GM19452 (cell line): ENCODE measurements at regions not wholly inside any gene's neighbourhood (a gene's known extent, or its start where the extent isn't known, plus 50 kb on each side); places are given as distances from the start of the nearest gene placed in this dataset.
"Not testable (repeated sequence)": the region's sequence is repeated elsewhere in the genome, so short reads cannot be mapped to it uniquely, and the experiment has no call there.

Source experiments
- ATAC-seq: cut with Tn5 transposase; IDR thresholded peaks from one replicate; pipeline ENCODE4 v1.9.1; 2021; ENCODE audit not compliant: unreplicated experiment

DNA sequence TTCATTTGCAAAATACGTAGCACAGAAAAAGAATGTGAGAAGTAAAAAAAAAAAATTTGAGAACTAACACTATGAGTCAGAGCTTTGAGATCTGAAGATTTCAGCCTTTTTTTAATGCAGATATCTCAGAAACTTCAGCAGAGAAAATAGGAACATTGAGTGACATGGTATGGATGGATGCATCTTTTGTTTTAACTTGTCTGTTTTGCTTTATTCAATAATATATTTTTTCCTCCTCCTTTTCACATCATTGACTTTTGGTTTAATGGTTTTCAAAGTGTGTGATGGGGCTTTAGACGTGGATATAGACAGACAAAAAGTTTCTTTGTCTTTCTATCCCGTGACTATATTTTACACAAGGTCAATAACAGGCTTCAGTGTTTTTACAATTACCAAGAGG, 426.7 kb upstream of the FRG2C start:
- no peak for ATAC-seq

DNA sequence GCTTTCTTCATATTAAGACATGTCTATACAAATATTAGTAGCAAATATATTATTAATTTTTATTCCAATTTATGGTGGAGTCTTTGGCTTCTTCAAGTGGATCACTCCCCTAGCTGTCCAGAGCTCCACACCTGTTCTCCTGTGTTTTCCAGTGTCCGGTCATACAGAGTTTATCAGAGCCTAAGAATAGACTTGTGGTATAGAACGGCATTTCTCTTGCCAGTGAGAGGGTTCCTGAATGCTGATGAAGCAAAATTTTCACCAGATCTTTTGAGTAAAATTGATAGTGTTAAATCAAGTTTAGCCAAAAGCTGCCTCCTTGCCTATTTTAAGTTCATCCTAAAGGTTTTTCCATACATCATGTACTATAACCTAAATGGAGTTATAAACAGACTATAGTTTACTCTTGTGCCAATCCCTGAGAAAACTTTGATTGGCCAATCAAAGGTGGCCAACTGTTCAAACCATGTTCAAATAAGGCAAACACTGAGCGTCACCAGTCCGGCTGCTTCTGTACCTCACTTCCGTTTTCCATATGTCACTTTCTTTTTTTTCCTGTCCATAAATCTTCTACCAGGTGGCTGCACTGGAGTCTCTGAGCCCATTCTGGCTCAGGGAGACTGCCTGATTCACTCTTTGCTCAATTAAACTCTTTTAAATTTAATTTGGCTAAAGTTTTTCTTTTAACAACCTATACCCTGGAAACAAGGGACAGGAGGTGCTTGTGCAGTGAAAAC, 422.7 kb upstream of the FRG2C start:
- ATAC-seq, result not testable (repeated sequence)

- no peak for ATAC-seq
These were observed 422.0 kb upstream of the FRG2C start for GRCh38 chr3:75242012-75242735.

DNA sequence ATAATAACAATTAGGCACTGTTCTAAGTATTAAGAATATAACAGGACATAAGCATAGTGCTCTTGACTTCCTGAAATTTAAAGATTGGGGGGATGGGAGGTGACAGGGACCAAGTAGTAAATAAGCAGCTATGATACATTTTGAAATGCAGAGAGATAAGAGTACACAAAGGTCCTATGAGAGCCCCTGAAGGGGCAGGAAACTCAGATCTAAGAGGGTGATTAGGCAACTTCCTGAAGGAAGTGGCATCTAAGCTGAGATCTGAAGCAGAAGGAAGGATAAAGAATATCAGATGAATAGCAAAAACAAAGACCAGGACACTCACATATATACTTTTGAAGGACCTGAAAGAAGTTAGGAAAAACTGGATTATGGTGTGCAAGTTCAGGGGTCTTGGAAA, 415.2 kb upstream of the FRG2C start:
- no peak for ATAC-seq

DNA sequence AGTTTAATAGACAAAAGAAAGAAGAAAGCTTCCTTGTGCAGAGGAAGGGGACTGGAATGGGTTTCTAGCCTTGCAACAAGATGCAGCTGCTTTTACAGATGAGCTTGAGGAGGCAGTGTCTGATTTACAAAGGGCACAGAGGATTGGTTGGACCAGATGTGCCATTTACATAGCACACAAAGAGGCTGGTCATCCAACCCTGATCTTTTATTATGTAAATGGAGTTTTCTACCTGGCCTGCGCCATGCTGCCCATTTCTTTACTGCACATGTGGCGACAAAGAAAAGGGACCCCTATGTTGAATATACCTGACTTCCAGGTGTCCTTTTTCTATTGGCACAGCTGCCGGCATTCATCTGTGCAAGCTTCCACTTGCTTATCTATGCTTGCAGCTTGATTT, 409.4 kb upstream of the FRG2C start:
- no peak for ATAC-seq

DNA sequence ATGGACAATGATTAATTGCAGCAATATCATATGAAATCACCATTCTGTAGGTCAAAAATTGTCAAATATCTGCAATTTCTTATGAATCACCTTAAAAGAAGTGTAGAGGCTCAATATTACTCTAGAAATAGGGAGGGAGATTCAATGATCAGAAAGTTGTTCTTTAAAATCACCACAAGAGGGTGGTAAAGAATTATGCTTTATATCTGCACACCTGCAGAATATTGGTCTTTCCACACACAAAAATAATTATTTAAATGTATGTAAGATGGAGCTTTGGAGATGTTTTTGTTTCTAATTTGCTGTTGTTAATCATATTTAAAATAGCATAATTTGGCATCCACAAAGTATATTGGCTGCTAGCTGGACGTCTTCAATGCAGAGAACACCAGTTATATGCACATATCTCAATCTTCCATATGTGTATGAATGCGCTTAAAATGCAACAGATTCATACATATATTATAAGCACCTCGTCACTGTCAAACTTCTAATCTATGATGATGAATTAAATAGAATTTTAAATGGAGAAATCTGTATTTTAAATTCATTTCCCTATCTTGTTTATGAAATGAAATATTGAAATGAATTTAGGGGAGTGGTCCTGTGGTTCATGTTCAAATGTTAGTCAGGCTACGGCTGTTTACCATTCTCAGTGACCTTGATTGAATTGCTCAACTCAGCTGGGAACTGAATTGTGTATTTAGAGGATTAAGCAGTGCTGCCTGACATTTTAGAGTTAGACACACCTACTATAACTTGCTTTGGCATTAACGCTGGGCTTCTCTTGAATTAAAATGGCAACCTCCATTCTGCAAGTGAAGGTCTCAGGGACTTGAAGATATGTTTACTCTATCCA, 405.1 kb upstream of the FRG2C start:
- ATAC-seq, result not testable (repeated sequence)

- not testable (repeated sequence) for ATAC-seq
These were observed 403.2 kb upstream of the FRG2C start for GRCh38 chr3:75260975-75261374.

- ATAC-seq, result no peak
These were observed 401.5 kb upstream of the FRG2C start for GRCh38 chr3:75262661-75263060.

- ATAC-seq, result no peak
These were observed 398.2 kb upstream of the FRG2C start for GRCh38 chr3:75265897-75266296.

GRCh38 chr3:75268576-75268975, 395.6 kb upstream of the FRG2C start:
- ATAC-seq, result not testable (repeated sequence)

DNA sequence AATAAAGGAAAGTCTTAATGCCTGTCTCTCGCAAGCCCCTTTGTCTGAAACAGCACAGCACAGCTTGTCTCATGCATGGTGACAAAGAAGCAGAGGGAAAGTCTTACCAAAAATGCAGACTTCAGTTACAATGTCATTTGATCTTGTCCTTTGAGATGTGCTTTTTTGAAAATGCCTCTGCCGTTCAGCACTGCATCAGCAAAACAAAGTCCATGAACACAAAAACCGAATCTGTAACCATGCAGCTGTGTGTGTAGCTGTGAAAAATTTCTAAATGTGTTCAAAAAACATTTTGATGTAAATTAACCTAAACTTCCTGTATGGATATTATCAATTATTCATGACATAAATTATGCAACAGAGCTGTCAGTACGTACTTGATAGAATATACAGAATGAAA, 391.9 kb upstream of the FRG2C start:
- not testable (repeated sequence) for ATAC-seq

- no peak for ATAC-seq
These were observed 391.4 kb upstream of the FRG2C start for GRCh38 chr3:75272691-75273090.

GRCh38 chr3:75285531-75286148, 378.5 kb upstream of the FRG2C start:
- not testable (repeated sequence) for ATAC-seq

DNA sequence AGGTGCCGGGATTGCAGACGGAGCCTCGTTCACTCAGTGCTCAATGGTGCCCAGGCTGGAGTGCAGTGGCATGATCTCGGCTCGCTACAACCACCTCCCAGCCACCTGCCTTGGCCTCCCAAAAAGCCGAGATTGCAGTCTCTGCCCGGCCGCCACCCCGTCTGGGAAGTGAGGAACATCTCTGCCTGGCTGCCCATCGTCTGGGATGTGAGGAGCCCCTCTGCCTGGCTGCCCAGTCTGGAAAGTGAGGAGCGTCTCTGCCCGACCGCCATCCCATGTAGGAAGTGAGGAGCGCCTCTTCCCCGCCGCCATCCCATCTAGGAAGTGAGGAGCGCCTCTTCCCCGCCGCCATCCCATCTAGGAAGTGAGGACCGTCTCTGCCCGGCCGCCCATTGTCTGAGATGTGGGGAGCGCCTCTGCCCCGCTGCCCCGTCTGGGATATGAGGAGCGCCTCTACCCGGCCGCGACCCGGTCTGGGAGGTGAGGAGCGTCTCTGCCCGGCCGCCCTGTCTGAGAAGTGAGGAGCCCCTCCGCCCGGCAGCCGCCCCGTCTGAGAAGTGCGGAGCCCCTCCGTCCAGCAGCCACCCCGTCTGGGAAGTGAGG, 375.1 kb upstream of the FRG2C start:
- not testable (repeated sequence) for ATAC-seq

GRCh38 chr3:75294124-75294523, 370.0 kb upstream of the FRG2C start:
- no peak for ATAC-seq

- no peak for ATAC-seq
These were observed 369.1 kb upstream of the FRG2C start for GRCh38 chr3:75295013-75295412.

- ATAC-seq, result no peak
These were observed 367.3 kb upstream of the FRG2C start for GRCh38 chr3:75296858-75297257.

DNA sequence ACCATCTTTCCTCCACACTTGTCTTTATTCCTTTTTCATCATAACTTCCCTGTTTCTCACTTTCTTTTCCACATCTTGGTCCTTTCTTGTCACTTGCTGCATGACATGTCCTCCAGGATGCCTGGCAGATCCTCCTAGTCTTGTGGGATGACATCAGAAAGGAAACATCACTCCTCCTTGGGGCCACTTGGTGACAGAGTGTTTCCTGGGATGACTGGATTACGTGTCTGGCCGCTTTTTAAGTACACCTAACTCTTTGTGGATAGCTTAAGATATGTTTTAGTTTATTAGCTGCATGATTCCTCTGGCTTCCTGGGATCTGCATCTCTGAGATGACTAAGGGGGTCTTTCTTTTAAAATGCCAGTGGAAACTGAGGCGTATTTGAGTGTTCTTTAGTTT, 363.5 kb upstream of the FRG2C start:
- no peak for ATAC-seq

- ATAC-seq, result not testable (repeated sequence)
These were observed 363.1 kb upstream of the FRG2C start for GRCh38 chr3:75301050-75301449.

DNA sequence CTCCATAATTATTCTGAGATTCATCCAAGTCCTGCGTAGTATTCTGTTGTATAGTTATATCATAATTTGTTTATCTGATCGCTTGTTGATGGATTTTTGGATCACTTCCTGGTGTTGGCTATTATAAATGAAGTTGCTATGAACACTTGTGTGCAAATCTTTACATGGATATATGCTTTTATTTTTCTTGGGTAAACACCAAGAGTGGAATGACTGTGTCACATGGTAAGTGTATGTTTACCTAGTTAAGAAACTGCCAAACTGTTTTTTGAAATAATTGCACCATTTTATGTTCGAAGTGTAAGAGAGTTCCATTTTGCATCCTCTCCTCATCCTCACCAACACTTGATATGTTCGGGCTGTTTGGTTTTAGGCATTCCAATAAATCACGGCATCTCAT, 360.4 kb upstream of the FRG2C start:
- ATAC-seq, result no peak

GRCh38 chr3:75305901-75306300, 358.2 kb upstream of the FRG2C start:
- ATAC-seq, result no peak
